PC-3 (cell line): ENCODE measurements at regions not wholly inside any gene's neighbourhood (a gene's known extent, or its start where the extent isn't known, plus 50 kb on each side); places are given as distances from the start of the nearest gene placed in this dataset.

Experiments used
- ATAC-seq: fragments of 200-7000 bp; cut with Tn5 transposase; 2 replicates; pipeline ENCODE4 v1.9.1; 2020; ENCODE audit warnings: mild to moderate bottlenecking, moderate library complexity
- BruUV-seq: library from RNA; stranded (reverse); fragments of 400-500 nt; replicated peaks from 2 replicates; lab custom pipeline; 2021; lab: Mats Ljungman, UMichigan
- CTCF ChIA-PET: fragments of 300-600 bp; sonication (Branson Sonifier 250); formaldehyde crosslinking; loops from one replicate; lab custom pipeline; 2022; ENCODE audit warnings: antibody characterized with exemption; lab: Charles Lee
- POLR2A ChIA-PET: fragments of 300-600 bp; sonication (Branson Sonifier 250); formaldehyde crosslinking; loops from one replicate; lab custom pipeline; 2022; ENCODE audit warnings: antibody characterized with exemption; ENCODE audit not compliant: unreplicated experiment; lab: Charles Lee
- DNase-seq: peaks from one replicate; pipeline ENCODE4 v3.0.0-alpha.2; 2015
- H2AFZ ChIP-seq: fragments of 300-600 bp; sonication (generic); 2 replicates; pipeline ENCODE4 v1.6.0; 2016; ENCODE audit warnings: antibody characterized with exemption, low read length
- H3F3A ChIP-seq: fragments of 300-600 bp; sonication (generic); one replicate; pipeline ENCODE4 v1.6.0; 2017; ENCODE audit warnings: antibody characterized with exemption, low read length, control low read depth, mild to moderate bottlenecking; ENCODE audit not compliant: unreplicated experiment
- H3K27ac ChIP-seq: fragments of 300-600 bp; sonication (generic); 2 replicates; pipeline ENCODE4 v1.5.1; 2016; ENCODE audit warnings: mild to moderate bottlenecking, low read length
- H3K27me3 ChIP-seq: fragments of 300-600 bp; sonication (generic); 2 replicates; pipeline ENCODE4 v1.6.1; 2016; ENCODE audit warnings: low read length, mixed read lengths
- H3K36me3 ChIP-seq: fragments of 300-600 bp; sonication (generic); 2 replicates; pipeline ENCODE4 v1.6.1; 2016; ENCODE audit warnings: low read depth, mixed run types, low read length, mixed read lengths
- H3K4me1 ChIP-seq: fragments of 300-600 bp; sonication (generic); 2 replicates; pipeline ENCODE4 v1.5.1; 2016; ENCODE audit warnings: low read length; ENCODE audit not compliant: insufficient read depth
- H3K4me2 ChIP-seq: fragments of 300-600 bp; sonication (generic); 2 replicates; pipeline ENCODE4 v1.6.0; 2016; ENCODE audit warnings: low read length
- H3K4me3 ChIP-seq: fragments of 300-600 bp; sonication (generic); 2 replicates; pipeline ENCODE4 v1.5.1; 2016; ENCODE audit warnings: mild to moderate bottlenecking, low read length, mixed read lengths
- H3K79me2 ChIP-seq: fragments of 300-600 bp; sonication (generic); 2 replicates; pipeline ENCODE4 v1.6.1; 2017; ENCODE audit warnings: low read length, mixed read lengths
- H3K9ac ChIP-seq: fragments of 300-600 bp; sonication (generic); 2 replicates; pipeline ENCODE4 v1.6.0; 2016; ENCODE audit warnings: mild to moderate bottlenecking, low read length
- H3K9me2 ChIP-seq: fragments of 300-600 bp; sonication (generic); replicated peaks from 2 replicates; pipeline ENCODE4 v1.6.1; 2016; ENCODE audit warnings: mixed run types, low read length, mixed read lengths
- H3K9me3 ChIP-seq: fragments of 300-600 bp; sonication (generic); 2 replicates; pipeline ENCODE4 v1.6.1; 2016; ENCODE audit warnings: low read length, mixed read lengths
- H4K20me1 ChIP-seq: fragments of 300-600 bp; sonication (generic); 2 replicates; pipeline ENCODE4 v1.6.1; 2016; ENCODE audit warnings: low read length, mixed read lengths
- EZH2 ChIP-seq: fragments of 300-600 bp; sonication (generic); IDR thresholded peaks from one replicate; pipeline ENCODE4 v1.6.1; 2017; ENCODE audit warnings: antibody characterized with exemption, mild to moderate bottlenecking, low read length; ENCODE audit not compliant: unreplicated experiment
- EZH2phosphoT487 ChIP-seq: fragments of 300-600 bp; sonication (generic); IDR thresholded peaks from 2 replicates; pipeline ENCODE4 v1.6.1; 2018; ENCODE audit warnings: mild to moderate bottlenecking, antibody characterized with exemption, low read length, borderline replicate concordance
- intact Hi-C: fragments of 100-400 bp; cut with micrococcal nuclease; formaldehyde crosslinking; loops from 2 replicates; pipeline ENCODE4 v1.9.0; 2023
- TF ChIP-seq, protein P1 (sequence below): fragments of 300-600 bp; sonication (generic); conservative IDR thresholded peaks from 2 replicates; pipeline ENCODE4 v1.5.1; 2017; ENCODE audit warnings: antibody characterized with exemption, low read depth, mild to moderate bottlenecking, low read length

GRCh38 chrX:142711796-142712290 lies 313.9 kb upstream of the SPANXN4 start:
- H3K9ac ChIP-seq: no peak overlapping the region
- H3K4me3 ChIP-seq: no peak overlapping the region
- no peak overlapping the region for H2AFZ ChIP-seq
- no peaks in the 10 kb centered on the region for H3F3A ChIP-seq
- H3K9me3 ChIP-seq: no peaks in the 10 kb centered on the region
- H3K27ac ChIP-seq: no peak overlapping the region
- H3K36me3 ChIP-seq: no peaks in the 10 kb centered on the region
- no peaks in the 10 kb centered on the region for H3K9me2 ChIP-seq
- no TSS peak for BruUV-seq
- peak; percentile 59 for DNase-seq
- H3K4me1 ChIP-seq: peaks cover 9% of the 10 kb centered on the region; the same call in 1 of the 2 replicates
- H3K4me2 ChIP-seq: peak overlapping the region; percentile 48; the same call in 1 of the 2 replicates
- ATAC-seq: no peak
- intact Hi-C loops: no loop called here
- TF ChIP-seq, protein P1, sequence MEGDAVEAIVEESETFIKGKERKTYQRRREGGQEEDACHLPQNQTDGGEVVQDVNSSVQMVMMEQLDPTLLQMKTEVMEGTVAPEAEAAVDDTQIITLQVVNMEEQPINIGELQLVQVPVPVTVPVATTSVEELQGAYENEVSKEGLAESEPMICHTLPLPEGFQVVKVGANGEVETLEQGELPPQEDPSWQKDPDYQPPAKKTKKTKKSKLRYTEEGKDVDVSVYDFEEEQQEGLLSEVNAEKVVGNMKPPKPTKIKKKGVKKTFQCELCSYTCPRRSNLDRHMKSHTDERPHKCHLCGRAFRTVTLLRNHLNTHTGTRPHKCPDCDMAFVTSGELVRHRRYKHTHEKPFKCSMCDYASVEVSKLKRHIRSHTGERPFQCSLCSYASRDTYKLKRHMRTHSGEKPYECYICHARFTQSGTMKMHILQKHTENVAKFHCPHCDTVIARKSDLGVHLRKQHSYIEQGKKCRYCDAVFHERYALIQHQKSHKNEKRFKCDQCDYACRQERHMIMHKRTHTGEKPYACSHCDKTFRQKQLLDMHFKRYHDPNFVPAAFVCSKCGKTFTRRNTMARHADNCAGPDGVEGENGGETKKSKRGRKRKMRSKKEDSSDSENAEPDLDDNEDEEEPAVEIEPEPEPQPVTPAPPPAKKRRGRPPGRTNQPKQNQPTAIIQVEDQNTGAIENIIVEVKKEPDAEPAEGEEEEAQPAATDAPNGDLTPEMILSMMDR: no peak
- TF ChIP-seq EZH2phosphoT487 (no peak), EZH2 (no peak)
- POLR2A ChIA-PET: no interaction called here
- no peaks in the 10 kb centered on the region for H3K27me3 ChIP-seq
- no peaks in the 10 kb centered on the region for H4K20me1 ChIP-seq
- no peaks in the 10 kb centered on the region for H3K79me2 ChIP-seq
- CTCF ChIA-PET: no interaction called here

DNA sequence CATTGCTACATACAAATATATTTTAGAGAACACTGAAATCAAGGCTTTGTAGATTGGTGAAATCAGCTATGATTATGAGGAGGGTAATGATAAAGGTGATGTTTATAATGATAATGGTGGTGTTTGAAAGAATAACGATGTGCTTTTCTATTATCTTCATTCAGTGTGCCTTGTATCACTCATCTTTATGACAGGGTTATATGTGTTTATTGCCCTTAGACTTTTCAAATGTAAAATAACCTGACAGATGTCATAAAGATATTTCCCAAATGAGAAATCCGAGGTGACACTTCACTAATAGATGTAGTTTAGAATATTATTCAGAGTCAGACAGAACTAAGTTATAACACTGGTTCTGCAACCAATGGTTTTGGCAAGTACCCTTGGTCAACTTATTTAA lies 323.0 kb upstream of the SPANXN4 start:
- Histone ChIP-seq H3K79me2 (no peaks in the 10 kb centered on the region), H3K27ac (no peak overlapping the region), H3F3A (no peaks in the 10 kb centered on the region), H3K4me3 (no peak overlapping the region), H3K27me3 (no peaks in the 10 kb centered on the region), H3K4me2 (no peak overlapping the region), H3K4me1 (no peaks in the 10 kb centered on the region), H3K9ac (no peak overlapping the region), H3K36me3 (no peaks in the 10 kb centered on the region), H3K9me2 (no peaks in the 10 kb centered on the region), H2AFZ (no peak overlapping the region), H4K20me1 (no peaks in the 10 kb centered on the region), H3K9me3 (no peaks in the 10 kb centered on the region)
- DNase-seq: no peak
- TF ChIP-seq, protein P1: no peak
- TF ChIP-seq EZH2phosphoT487: no peak
- TF ChIP-seq EZH2: no peak
- POLR2A ChIA-PET: no interaction called here
- ATAC-seq: no peak
- intact Hi-C loops: no loop called here
- BruUV-seq: no TSS peak
- CTCF ChIA-PET: no interaction called here

- Histone ChIP-seq H3K79me2 (no peaks in the 10 kb centered on the region), H3K27me3 (no peaks in the 10 kb centered on the region), H3K4me1 (peaks cover 5% of the 10 kb centered on the region; the same call in 1 of the 2 replicates), H3K27ac (no peak overlapping the region), H3K4me3 (no peak overlapping the region), H3K9me3 (no peaks in the 10 kb centered on the region), H4K20me1 (no peaks in the 10 kb centered on the region), H3K4me2 (no peak overlapping the region), H3F3A (no peaks in the 10 kb centered on the region), H3K36me3 (no peaks in the 10 kb centered on the region), H3K9ac (no peak overlapping the region), H2AFZ (no peak overlapping the region), H3K9me2 (no peaks in the 10 kb centered on the region)
- intact Hi-C loops: no loop called here
- TF ChIP-seq, protein P1: no peak
- TF ChIP-seq EZH2: no peak
- no peak for TF ChIP-seq EZH2phosphoT487
- ATAC-seq (no peak), DNase-seq (no peak)
- POLR2A ChIA-PET: no interaction called here
- CTCF ChIA-PET: no interaction called here
- no TSS peak for BruUV-seq
Observed at GRCh38 chrX:142688256-142688655, 337.5 kb upstream of the SPANXN4 start.
